ENCODE measurements at regions not wholly inside any gene's neighbourhood (a gene's known extent, or its start where the extent isn't known, plus 50 kb on each side); places are given as distances from the start of the nearest gene placed in this dataset.
A peak's percentile ranks its signal among the peaks of the same experiment; 100 is the strongest.

GRCh38 chr2:2642906-2643890 is 312.1 kb upstream of the MYT1L start:
- DNase-seq (ENCODE audit: low read depth in 2 of 2), result no peak

- no peak for DNase-seq (ENCODE audit: low read depth in 2 of 2)
These were observed 310.7 kb upstream of the MYT1L start for GRCh38 chr2:2641541-2642410.

GRCh38 chr2:2640818-2641217 is 309.7 kb upstream of the MYT1L start:
- DNase-seq (ENCODE audit: low read depth in 2 of 2), result no peak

GRCh38 chr2:2640371-2640770 is 309.3 kb upstream of the MYT1L start:
- DNase-seq (ENCODE audit: low read depth in 2 of 2), result no peak

GRCh38 chr2:2639251-2640139 is 308.4 kb upstream of the MYT1L start:
- no peak for DNase-seq (ENCODE audit: low read depth in 2 of 2)

- no peak for DNase-seq (ENCODE audit: low read depth in 2 of 2)
These were observed 307.6 kb upstream of the MYT1L start for GRCh38 chr2:2638547-2639220.

- no peak for DNase-seq (ENCODE audit: low read depth in 2 of 2)
These were observed 305.7 kb upstream of the MYT1L start for GRCh38 chr2:2636813-2637212.

GRCh38 chr2:2635025-2635528 is 304.0 kb upstream of the MYT1L start:
- DNase-seq (ENCODE audit: low read depth in 2 of 2), result no peak

GRCh38 chr2:2633017-2633416 is 301.9 kb upstream of the MYT1L start:
- no peak for DNase-seq (ENCODE audit: low read depth in 2 of 2)

GRCh38 chr2:2623939-2624338 is 292.9 kb upstream of the MYT1L start:
- DNase-seq (ENCODE audit: low read depth in 2 of 2), result no peak

GRCh38 chr2:2621855-2622254 is 290.8 kb upstream of the MYT1L start:
- DNase-seq (ENCODE audit: low read depth in 2 of 2), result no peak

GRCh38 chr2:2620604-2621003 is 289.5 kb upstream of the MYT1L start:
- no peak for DNase-seq (ENCODE audit: low read depth in 2 of 2)

GRCh38 chr2:2619995-2620394 is 288.9 kb upstream of the MYT1L start:
- DNase-seq (ENCODE audit: low read depth in 2 of 2), result no peak

- DNase-seq (ENCODE audit: low read depth in 2 of 2), result no peak
These were observed 283.4 kb upstream of the MYT1L start for GRCh38 chr2:2614452-2614851.

- peak; percentile 80 to 81 for DNase-seq (ENCODE audit: low read depth in 2 of 2)
These were observed 282.5 kb upstream of the MYT1L start for GRCh38 chr2:2613279-2614199.

- no peak for DNase-seq (ENCODE audit: low read depth in 2 of 2)
These were observed 279.7 kb upstream of the MYT1L start for GRCh38 chr2:2610751-2611150.

GRCh38 chr2:2600366-2600765 is 269.3 kb upstream of the MYT1L start:
- no peak for DNase-seq (ENCODE audit: low read depth in 2 of 2)

GRCh38 chr2:2599441-2599840 is 268.4 kb upstream of the MYT1L start:
- no peak for DNase-seq (ENCODE audit: low read depth in 2 of 2)

- DNase-seq (ENCODE audit: low read depth in 2 of 2), result no peak
These were observed 266.6 kb upstream of the MYT1L start for GRCh38 chr2:2597712-2598111.

GRCh38 chr2:2591542-2591940 is 260.5 kb upstream of the MYT1L start:
- no peak for DNase-seq (ENCODE audit: low read depth in 2 of 2)

Measured in stimulated activated CD4-positive, alpha-beta T cell treated with anti-CD3 and anti-CD28 coated beads, Interleukin-4, amount 100 ng/mL, for 48 hours (primary cell).